NCI-H460 (cell line): ENCODE measurements at regions not wholly inside any gene's neighbourhood (a gene's known extent, or its start where the extent isn't known, plus 50 kb on each side); places are given as distances from the start of the nearest gene placed in this dataset.
"Not testable (repeated sequence)": the region's sequence is repeated elsewhere in the genome, so short reads cannot be mapped to it uniquely, and the experiment has no call there.

Source experiments
- DNase-seq: peaks from one replicate; pipeline ENCODE4 v3.0.0-alpha.2; 2016; ENCODE audit warnings: low read depth; ENCODE audit errors: extremely low read depth

GRCh38 chr11:42913731-42914130, 398.1 kb upstream of the API5 start:
- DNase-seq, result no peak

GRCh38 chr11:42923651-42924050, 388.1 kb upstream of the API5 start:
- no peak for DNase-seq

- DNase-seq, result no peak
Observed at GRCh38 chr11:42925916-42926315, 385.9 kb upstream of the API5 start.

- no peak for DNase-seq
Observed at GRCh38 chr11:42947405-42947804, 364.4 kb upstream of the API5 start.

- not testable (repeated sequence) for DNase-seq
Observed at GRCh38 chr11:42949738-42950376, 361.9 kb upstream of the API5 start.

GRCh38 chr11:42951266-42951665, 360.5 kb upstream of the API5 start:
- DNase-seq, result no peak

- no peak for DNase-seq
Observed at GRCh38 chr11:42957831-42958230, 354.0 kb upstream of the API5 start.

GRCh38 chr11:42958635-42959034, 353.2 kb upstream of the API5 start:
- no peak for DNase-seq

- DNase-seq, result no peak
Observed at GRCh38 chr11:42960521-42961088, 351.2 kb upstream of the API5 start.

- DNase-seq, result no peak
Observed at GRCh38 chr11:42967653-42968052, 344.1 kb upstream of the API5 start.

- no peak for DNase-seq
Observed at GRCh38 chr11:42972741-42973140, 339.1 kb upstream of the API5 start.

GRCh38 chr11:42974510-42975179, 337.2 kb upstream of the API5 start:
- DNase-seq, result no peak

GRCh38 chr11:42975180-42975529, 336.6 kb upstream of the API5 start:
- no peak for DNase-seq

- DNase-seq, result no peak
Observed at GRCh38 chr11:42976636-42977217, 335.1 kb upstream of the API5 start.

GRCh38 chr11:42992594-42992993, 319.2 kb upstream of the API5 start:
- no peak for DNase-seq

GRCh38 chr11:42996421-42997307, 315.1 kb upstream of the API5 start:
- DNase-seq, result no peak

GRCh38 chr11:43004879-43005278, 306.9 kb upstream of the API5 start:
- DNase-seq, result not testable (repeated sequence)

GRCh38 chr11:43010042-43010441, 301.8 kb upstream of the API5 start:
- no peak for DNase-seq

- no peak for DNase-seq
Observed at GRCh38 chr11:43012606-43013005, 299.2 kb upstream of the API5 start.

GRCh38 chr11:43021466-43021865, 290.3 kb upstream of the API5 start:
- no peak for DNase-seq

- DNase-seq, result no peak
Observed at GRCh38 chr11:43034341-43034740, 277.5 kb upstream of the API5 start.
